PFSK-1 (cell line): ENCODE measurements at regions not wholly inside any gene's neighbourhood (a gene's known extent, or its start where the extent isn't known, plus 50 kb on each side); places are given as distances from the start of the nearest gene placed in this dataset.

ENCODE experiments used
- FOXP2 ChIP-seq: optimal IDR thresholded peaks from 2 replicates; pipeline ENCODE3; 2011; ENCODE audit warnings: borderline replicate concordance, control low read depth, inconsistent platforms; ENCODE audit not compliant: insufficient read depth; ENCODE audit errors: extremely low read length, extremely low read depth
- POLR2AphosphoS5 ChIP-seq: IDR thresholded peaks from 2 replicates; pipeline ENCODE4 v1.6.1; 2012; ENCODE audit warnings: low read depth, mild to moderate bottlenecking, control low read depth, low read length, moderate library complexity
- REST ChIP-seq, 2 experiments: IDR thresholded peaks; 2 replicates each; pipeline versions ENCODE4 v1.6.1 to v1.8.0; 2011 to 2012; ENCODE audit warnings: low read depth in 2 of 2, low read length in 2 of 2, control low read depth in 1 of 2, inconsistent platforms in 1 of 2, mild to moderate bottlenecking in 1 of 2, moderate library complexity in 1 of 2; ENCODE audit not compliant: insufficient read depth in 1 of 2
- SIN3A ChIP-seq: IDR thresholded peaks from 2 replicates; pipeline ENCODE4 v1.6.1; 2012; ENCODE audit warnings: mild to moderate bottlenecking, low read length, moderate library complexity, borderline replicate concordance; ENCODE audit not compliant: insufficient read depth
- TAF1 ChIP-seq: IDR thresholded peaks from 2 replicates; pipeline ENCODE4 v1.6.1; 2012; ENCODE audit warnings: low read length, control low read depth, borderline replicate concordance; ENCODE audit not compliant: insufficient read depth

- TF ChIP-seq FOXP2 (no peak), REST (IDR thresholded peaks at IDR 0.05; ENCODE audit: insufficient read depth in 1 of 2, low read depth in 2 of 2, low read length in 2 of 2) (no peak), SIN3A (no peak), POLR2AphosphoS5 (no peak)
Observed at GRCh38 chr6:144466716-144467115, 181.6 kb downstream of the UTRN start.

- no peak for TF ChIP-seq POLR2AphosphoS5
- TF ChIP-seq FOXP2, result no peak
- TF ChIP-seq TAF1, result no peak
- TF ChIP-seq REST (IDR thresholded peaks at IDR 0.05; ENCODE audit: insufficient read depth in 1 of 2, low read depth in 2 of 2, low read length in 2 of 2), result no peak
- no peak for TF ChIP-seq SIN3A
Observed at GRCh38 chr6:144467172-144467762, 182.1 kb downstream of the UTRN start.

GRCh38 chr6:144467921-144468320, 182.8 kb downstream of the UTRN start:
- TF ChIP-seq REST (IDR thresholded peaks at IDR 0.05; ENCODE audit: insufficient read depth in 1 of 2, low read depth in 2 of 2, low read length in 2 of 2) (no peak), FOXP2 (no peak), TAF1 (no peak), POLR2AphosphoS5 (no peak), SIN3A (no peak)

GRCh38 chr6:144468709-144469108, 183.6 kb downstream of the UTRN start:
- TF ChIP-seq REST (IDR thresholded peaks at IDR 0.05; ENCODE audit: insufficient read depth in 1 of 2, low read depth in 2 of 2, low read length in 2 of 2) (no peak), TAF1 (no peak), FOXP2 (no peak), POLR2AphosphoS5 (no peak), SIN3A (no peak)

- TF ChIP-seq FOXP2 (no peak), REST (IDR thresholded peaks at IDR 0.05; ENCODE audit: insufficient read depth in 1 of 2, low read depth in 2 of 2, low read length in 2 of 2) (no peak), TAF1 (no peak), POLR2AphosphoS5 (no peak), SIN3A (no peak)
Observed at GRCh38 chr6:144469144-144469575, 184.0 kb downstream of the UTRN start.
